Small intestine (tissue), 7 donors: ENCODE measurements at regions not wholly inside any gene's neighbourhood (a gene's known extent, or its start where the extent isn't known, plus 50 kb on each side); places are given as distances from the start of the nearest gene placed in this dataset.
A peak's percentile ranks its signal among the peaks of the same experiment; 100 is the strongest.

Experiments
- DNase-seq, 2 donors: peaks; one replicate each; pipeline versions ENCODE4 v3.0.0 to v3.0.0-alpha.2; 2013
- FAIRE-seq: peaks from 2 replicates; lab custom pipeline; 2012; peaks lifted over from hg19 to GRCh38; lab: Jason Lieb, UNC
- H3K27ac ChIP-seq, 3 donors: one replicate each; pipeline ENCODE4 v1.5.1; 2013; ENCODE audit warnings: low read length in 2 of 3, mild to moderate bottlenecking in 2 of 3, control low read depth in 1 of 3, inconsistent platforms in 1 of 3, low read depth in 1 of 3, moderate library complexity in 1 of 3
- H3K27me3 ChIP-seq, 3 donors: one replicate each; pipeline ENCODE4 v1.6.1; 2013; ENCODE audit warnings: low read length in 3 of 3, inconsistent platforms in 1 of 3; ENCODE audit not compliant: control insufficient read depth in 3 of 3, insufficient read depth in 3 of 3
- H3K36me3 ChIP-seq, 3 donors: one replicate each; pipeline ENCODE4 v1.6.1; 2013; ENCODE audit warnings: low read length in 3 of 3, inconsistent platforms in 1 of 3, low read depth in 1 of 3, mild to moderate bottlenecking in 1 of 3, moderate library complexity in 1 of 3; ENCODE audit not compliant: control insufficient read depth in 3 of 3, insufficient read depth in 2 of 3
- H3K4me1 ChIP-seq, 3 donors: one replicate each; pipeline ENCODE4 v1.6.1; 2013; ENCODE audit warnings: low read length in 2 of 3, inconsistent platforms in 1 of 3, low read depth in 1 of 3, mild to moderate bottlenecking in 1 of 3, moderate library complexity in 1 of 3; ENCODE audit not compliant: control insufficient read depth in 3 of 3, insufficient read depth in 2 of 3
- H3K4me3 ChIP-seq, 3 donors: one replicate each; pipeline ENCODE4 v1.5.1; 2013; ENCODE audit warnings: low read length in 3 of 3, control low read depth in 1 of 3, inconsistent platforms in 1 of 3, low read depth in 1 of 3, mild to moderate bottlenecking in 1 of 3, moderate library complexity in 1 of 3
- H3K9me3 ChIP-seq, 2 donors: one replicate each; pipeline ENCODE4 v1.6.1; 2013; ENCODE audit warnings: low read depth in 1 of 2, low read length in 1 of 2; ENCODE audit not compliant: control insufficient read depth in 2 of 2, insufficient read depth in 1 of 2
- WGBS, 3 donors: extraction: QIAGEN DNeasy Blood & Tissue Kit; methylation state at CpG; one replicate each; pipeline ENCODE4 v1.1.7; 2013; 5-methylcytosine and 5-hydroxymethylcytosine counted together
- donor health status: healthy with polysubstance abuse.
- donor health status: control.
- donor health status: control.
- donor health status: Bipolar disorder and iron deficiency.
- donor health status: healthy.

DNA sequence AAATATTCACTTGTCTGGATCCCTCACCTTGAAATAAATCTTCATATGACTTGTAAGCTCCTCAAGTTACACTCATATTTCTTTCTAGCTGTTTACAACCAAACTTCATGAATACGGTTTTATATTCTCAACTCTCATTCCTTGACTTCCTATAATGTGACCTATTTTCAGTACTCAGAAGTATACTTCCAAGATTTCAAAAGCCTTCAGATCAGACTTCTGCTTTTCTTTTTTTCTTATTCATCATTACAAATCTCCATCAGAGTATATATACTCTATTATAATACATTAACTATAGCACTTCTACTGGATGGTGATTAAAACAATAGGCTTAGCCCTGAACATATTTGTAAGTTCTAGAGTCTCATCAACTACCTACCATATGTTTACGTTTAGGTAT is 123.6 kb upstream of the ALCAM start:
- WGBS, 3 donors: 79 to 92% (median 79%) methylated on average over 2 of the region's 2 CpGs
- FAIRE-seq: no peak
- no peaks in the 10 kb centered on the region for H3K27me3 ChIP-seq

DNA sequence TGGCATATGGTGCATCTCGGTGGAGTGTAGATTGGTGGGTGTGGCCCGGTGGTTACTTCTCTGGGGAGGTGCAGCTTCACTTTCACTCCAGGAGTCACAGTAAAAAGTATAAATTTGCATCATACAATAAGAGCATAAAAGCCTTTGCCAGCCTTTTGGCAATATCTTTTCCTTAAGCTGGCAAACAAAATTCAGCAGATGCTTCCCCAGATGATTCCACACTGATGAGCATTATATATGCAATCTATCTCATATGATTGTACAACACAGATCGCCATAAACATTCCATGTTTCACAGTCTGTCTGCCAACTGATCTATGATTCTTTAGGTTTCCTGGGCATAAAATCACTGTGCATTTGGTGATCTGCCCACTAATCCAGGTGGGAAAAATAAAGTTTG is 120.2 kb upstream of the ALCAM start:
- Histone ChIP-seq H3K27ac (no peak overlapping the region), H3K4me1 (no peaks in the 10 kb centered on the region), H3K4me3 (no peak overlapping the region), H3K27me3 (no peaks in the 10 kb centered on the region), H3K36me3 (no peaks in the 10 kb centered on the region), H3K9me3 (peaks cover 0 to 1% of the 10 kb centered on the region in 2 donors)
- DNase-seq: no peak
- 30 to 76% (median 41%) methylated on average over 3 of the region's 3 CpGs for whole genome bisulfite sequencing, 3 donors
- FAIRE-seq: no peak

More for the DNA sequence above, 123.6 kb upstream of the ALCAM start:
- Histone ChIP-seq H3K27ac (no peak overlapping the region), H3K9me3 (no peaks in the 10 kb centered on the region), H3K36me3 (no peaks in the 10 kb centered on the region), H3K4me3 (no peak overlapping the region), H3K4me1 (no peaks in the 10 kb centered on the region)
- no peak for DNase-seq

DNA sequence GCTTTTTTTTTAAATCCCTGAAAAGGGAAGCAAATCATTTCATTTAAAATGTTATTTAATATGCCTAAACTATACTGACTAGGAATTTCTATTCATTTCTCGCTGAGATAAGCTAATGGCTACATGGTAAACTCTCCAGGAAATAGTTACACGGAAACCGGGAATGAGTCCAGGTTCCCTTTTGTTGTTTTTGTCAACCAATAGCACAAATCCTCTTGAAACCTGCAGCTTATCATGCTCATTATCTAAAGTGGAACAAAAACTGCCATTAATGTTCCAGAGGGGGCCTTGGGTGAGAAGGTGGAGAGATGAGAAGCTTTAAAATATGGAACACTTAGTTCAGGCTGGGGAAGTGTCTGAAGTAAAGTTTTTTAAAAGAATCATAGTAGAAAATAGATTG is 113.5 kb upstream of the ALCAM start:
- H3K27me3 ChIP-seq: no peaks in the 10 kb centered on the region
- no peaks in the 10 kb centered on the region for H3K36me3 ChIP-seq
- WGBS, 3 donors: 12 to 48% (median 27%) methylated on average over 3 of the region's 3 CpGs
- FAIRE-seq (no peak), DNase-seq (peak in 1 of 2 donors; percentile 2)
- H3K4me1 ChIP-seq: no peaks in the 10 kb centered on the region
- H3K9me3 ChIP-seq: peaks cover 0 to 2% of the 10 kb centered on the region in 2 donors
- H3K27ac ChIP-seq: no peak overlapping the region
- no peak overlapping the region for H3K4me3 ChIP-seq

DNA sequence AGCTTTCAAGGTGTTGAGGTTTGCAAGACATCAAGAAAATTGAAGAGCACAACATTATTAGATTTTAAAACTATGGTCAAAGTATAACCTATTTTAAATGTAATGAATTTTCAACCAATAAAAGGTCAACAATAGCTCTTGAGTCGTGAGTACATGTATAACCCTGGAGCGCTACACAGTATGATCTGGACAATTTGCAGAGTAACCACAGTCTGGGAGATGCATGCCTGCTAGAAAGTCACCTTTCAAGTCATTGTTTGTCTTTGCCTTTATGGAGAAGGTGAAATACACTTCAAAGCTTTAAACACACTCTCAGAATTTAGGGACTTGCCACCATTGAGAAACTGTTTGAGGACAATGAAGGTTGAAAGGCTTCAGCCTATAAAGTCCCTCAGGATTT is 112.6 kb upstream of the ALCAM start:
- Histone ChIP-seq H3K4me1 (no peaks in the 10 kb centered on the region), H3K36me3 (no peaks in the 10 kb centered on the region), H3K9me3 (peaks cover 0 to 2% of the 10 kb centered on the region in 2 donors), H3K27ac (no peak overlapping the region), H3K27me3 (no peaks in the 10 kb centered on the region), H3K4me3 (no peak overlapping the region)
- FAIRE-seq: no peak
- DNase-seq: no peak
- 84 to 95% (median 89%) methylated on average over 2 of the region's 2 CpGs for WGBS, 3 donors

DNA sequence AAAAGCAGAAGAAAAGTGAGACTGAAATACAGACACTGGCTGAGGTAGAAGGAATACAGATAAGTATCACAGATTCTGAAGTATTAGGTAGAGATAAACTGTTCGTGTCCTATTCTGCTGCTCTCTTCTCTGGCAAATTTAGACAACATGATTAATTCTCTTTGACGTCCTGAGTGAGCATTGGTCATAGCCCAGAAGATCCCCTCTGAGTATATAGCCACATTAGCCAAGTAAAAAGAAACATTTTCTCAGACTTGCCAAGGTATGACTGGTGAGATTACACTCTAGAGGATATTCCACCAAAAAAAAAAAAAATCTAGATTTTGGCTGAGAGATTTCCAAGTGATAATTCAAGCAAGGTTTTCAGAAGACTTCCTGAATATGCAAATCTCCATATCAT is 111.4 kb upstream of the ALCAM start:
- 41 to 62% (median 54%) methylated on average over 2 of the region's 2 CpGs for whole genome bisulfite sequencing, 3 donors
- Histone ChIP-seq H3K36me3 (no peaks in the 10 kb centered on the region), H3K4me3 (no peak overlapping the region), H3K9me3 (peaks cover 0 to 2% of the 10 kb centered on the region in 2 donors), H3K27ac (no peak overlapping the region), H3K27me3 (peaks cover 0 to under 1% (median 0%) of the 10 kb centered on the region in 3 donors), H3K4me1 (no peaks in the 10 kb centered on the region)
- no peak for DNase-seq
- FAIRE-seq: no peak

DNA sequence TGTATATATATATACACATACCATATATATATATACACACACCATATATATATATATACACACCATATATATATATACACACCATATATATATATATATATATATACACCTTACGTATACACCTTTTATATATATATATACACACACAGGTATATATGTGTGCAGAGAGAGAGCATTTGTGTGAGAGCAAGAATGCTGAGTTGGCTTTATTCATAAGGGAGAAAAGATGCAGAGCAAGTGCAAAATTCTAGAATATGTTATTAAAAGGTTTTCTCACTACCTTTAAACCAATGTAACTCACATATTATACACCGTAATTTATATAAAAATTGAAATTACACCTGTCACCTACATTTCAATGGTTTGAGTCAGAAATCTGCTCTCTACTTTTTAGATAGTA is 107.2 kb upstream of the ALCAM start:
- H3K27ac ChIP-seq: no peak overlapping the region
- H3K36me3 ChIP-seq: no peaks in the 10 kb centered on the region
- DNase-seq: no peak
- peak; percentile 10 for FAIRE-seq
- H3K27me3 ChIP-seq: peaks cover 0 to 1% (median 0%) of the 10 kb centered on the region in 3 donors
- 45 to 65% (median 50%) methylated on average over 2 of the region's 2 CpGs for WGBS, 3 donors
- no peaks in the 10 kb centered on the region for H3K9me3 ChIP-seq
- no peak overlapping the region for H3K4me3 ChIP-seq
- no peaks in the 10 kb centered on the region for H3K4me1 ChIP-seq

DNA sequence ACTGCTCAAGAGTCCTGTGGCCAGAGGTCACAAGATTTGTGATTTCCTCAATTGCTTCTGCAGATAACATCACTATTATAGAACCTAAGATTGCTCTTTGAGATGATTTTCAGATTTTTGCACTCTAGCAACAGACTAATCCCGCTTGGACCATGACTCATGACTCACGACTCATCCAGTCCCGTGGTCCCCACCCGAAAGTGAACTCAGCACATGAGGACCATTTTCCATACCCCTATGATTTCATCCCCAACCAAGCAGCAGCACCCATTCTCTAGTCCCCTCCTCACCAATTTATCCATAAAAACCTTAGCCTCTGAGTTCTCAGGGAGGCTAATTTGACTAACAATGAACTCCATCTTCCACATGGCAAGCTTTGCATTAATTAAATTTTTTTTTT is 106.3 kb upstream of the ALCAM start:
- 77 to 84% (median 80%) methylated on average over 4 of the region's 4 CpGs for WGBS, 3 donors
- Histone ChIP-seq H3K4me3 (no peak overlapping the region), H3K27ac (no peak overlapping the region), H3K27me3 (peaks cover 0 to 1% (median 0%) of the 10 kb centered on the region in 3 donors), H3K9me3 (no peaks in the 10 kb centered on the region), H3K4me1 (no peaks in the 10 kb centered on the region), H3K36me3 (no peaks in the 10 kb centered on the region)
- DNase-seq: no peak
- FAIRE-seq: no peak

DNA sequence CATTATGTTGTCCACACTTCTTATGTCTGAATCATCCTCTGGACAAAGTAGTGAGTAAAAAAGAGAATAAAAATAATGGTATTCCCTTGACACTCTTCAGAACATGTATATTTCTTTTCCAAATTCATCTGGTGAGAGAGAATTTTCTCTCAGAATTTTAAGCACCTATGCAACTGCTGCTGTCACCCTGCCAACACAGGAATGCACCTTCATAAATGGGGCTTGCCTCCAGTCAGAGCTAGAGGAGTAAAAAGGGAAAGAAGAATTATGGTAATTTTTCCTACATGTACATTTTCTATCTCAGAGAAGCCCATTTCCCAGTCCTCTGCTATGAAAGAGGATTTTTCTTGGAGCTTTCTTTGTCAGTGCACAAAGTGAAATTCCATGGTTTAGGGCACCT is 92.2 kb upstream of the ALCAM start:
- FAIRE-seq (no peak), DNase-seq (no peak)
- Histone ChIP-seq H3K36me3 (no peaks in the 10 kb centered on the region), H3K9me3 (no peaks in the 10 kb centered on the region), H3K4me1 (no peaks in the 10 kb centered on the region), H3K27me3 (no peaks in the 10 kb centered on the region), H3K27ac (no peak overlapping the region), H3K4me3 (no peak overlapping the region)

DNA sequence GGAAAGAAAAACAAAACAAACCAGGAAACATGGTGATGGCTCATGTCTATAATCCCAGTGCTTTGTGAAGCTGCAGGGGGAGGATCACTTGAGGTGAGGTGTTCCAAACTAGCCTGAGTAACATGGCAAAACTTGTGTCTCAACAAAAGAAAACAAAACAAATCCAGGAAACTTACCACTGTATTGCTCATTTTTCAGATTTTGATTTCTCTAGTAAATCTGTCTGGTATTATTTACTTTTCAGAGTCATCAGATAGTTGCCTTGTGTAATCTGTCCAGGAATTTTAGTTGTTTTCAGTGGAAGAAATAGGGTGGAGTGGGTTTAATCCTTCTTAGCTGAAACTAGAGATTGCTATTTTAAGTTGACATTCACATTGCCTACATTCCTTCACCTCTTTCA is 91.8 kb upstream of the ALCAM start:
- DNase-seq (no peak), FAIRE-seq (no peak)
- no peaks in the 10 kb centered on the region for H3K27me3 ChIP-seq
- no peak overlapping the region for H3K4me3 ChIP-seq
- H3K36me3 ChIP-seq: no peaks in the 10 kb centered on the region
- no peaks in the 10 kb centered on the region for H3K9me3 ChIP-seq
- H3K27ac ChIP-seq: no peak overlapping the region
- H3K4me1 ChIP-seq: no peaks in the 10 kb centered on the region
